Lower leg skin (tissue), 4 donors: ENCODE measurements at regions not wholly inside any gene's neighbourhood (a gene's known extent, or its start where the extent isn't known, plus 50 kb on each side); places are given as distances from the start of the nearest gene placed in this dataset.

Experiments
- DNase-seq, 2 donors: peaks; one replicate each; pipeline ENCODE4 v3.0.0-alpha.2; 2019; ENCODE audit warnings: low spot score in 2 of 2
- H3K4me3 ChIP-seq: fragments of 200-600 bp; sonication (generic); 2 replicates; pipeline ENCODE4 v1.5.1; 2017; ENCODE audit warnings: mild to moderate bottlenecking, low read depth; ENCODE audit not compliant: poor library complexity, severe bottlenecking
- CTCF ChIP-seq, 3 donors: fragments of 450-650 bp; IDR thresholded peaks; one replicate each; pipeline ENCODE4 v1.5.1; 2016; ENCODE audit warnings: antibody characterized with exemption in 3 of 3, mild to moderate bottlenecking in 3 of 3, moderate library complexity in 2 of 3
- POLR2A ChIP-seq, 2 donors: fragments of 450-650 bp; IDR thresholded peaks; one replicate each; pipeline ENCODE4 v1.6.1; 2016 to 2017; ENCODE audit warnings: antibody characterized with exemption in 2 of 2, mild to moderate bottlenecking in 1 of 2, moderate library complexity in 1 of 2
- WGBS, 2 donors: methylation state at CpG; one replicate each; pipeline ENCODE4 v1.1.5; 2018; 5-methylcytosine and 5-hydroxymethylcytosine counted together
- intact Hi-C: fragments of 100-400 bp; cut with DNase I; formaldehyde crosslinking; loops from one replicate; pipeline ENCODE4 v1.15.0; 2023; ENCODE audit warnings: low total_unique reads

GRCh38 chr3:159807137-159808040 is 181.2 kb upstream of the IL12A start:
- intact Hi-C loops, result loop anchor here (10.0 kb wide), 1 partner anchor 543 kb away; no protein-coding TSS in a partner anchor
- H3K4me3 ChIP-seq, result no peak overlapping the region
- 39 to 58% methylated on average over 3 of the region's 3 CpGs for WGBS, 2 donors
- TF ChIP-seq POLR2A (IDR thresholded peaks at IDR 0.05) (no peak), CTCF (IDR thresholded peaks at IDR 0.05) (no peak)
- DNase-seq, result no peak

- TF ChIP-seq CTCF (IDR thresholded peaks at IDR 0.05) (no peak), POLR2A (IDR thresholded peaks at IDR 0.05) (no peak)
- DNase-seq, result no peak
- H3K4me3 ChIP-seq, result no peak overlapping the region
- WGBS, 2 donors, result 41 to 53% methylated on average over 8 of the region's 8 CpGs
- intact Hi-C loops, result no loop called here
Measured at GRCh38 chr3:159813822-159814531, 174.7 kb upstream of the IL12A start.

GRCh38 chr3:159816512-159816911 is 172.1 kb upstream of the IL12A start:
- WGBS, 2 donors, result 91 to 95% methylated on average over 3 of the region's 3 CpGs
- TF ChIP-seq POLR2A (IDR thresholded peaks at IDR 0.05), result no peak
- H3K4me3 ChIP-seq, result no peak overlapping the region
- intact Hi-C loops, result no loop called here
- DNase-seq, result no peak

- intact Hi-C loops, result no loop called here
- no peak for DNase-seq
- TF ChIP-seq CTCF (IDR thresholded peaks at IDR 0.05) (no peak), POLR2A (IDR thresholded peaks at IDR 0.05) (no peak)
- no peak overlapping the region for H3K4me3 ChIP-seq
- WGBS, 2 donors, result 93 to 94% methylated on average over 6 of the region's 6 CpGs
Measured at GRCh38 chr3:159817126-159817525, 171.5 kb upstream of the IL12A start.

- 89% methylated on average over 3 of the region's 3 CpGs for WGBS, 2 donors
- TF ChIP-seq POLR2A (IDR thresholded peaks at IDR 0.05), result no peak
- TF ChIP-seq CTCF (IDR thresholded peaks at IDR 0.05), result no peak
- no peak overlapping the region for H3K4me3 ChIP-seq
- DNase-seq, result no peak
- intact Hi-C loops, result no loop called here
Measured at GRCh38 chr3:159817571-159817970, 171.1 kb upstream of the IL12A start.

GRCh38 chr3:159818399-159818798 is 170.2 kb upstream of the IL12A start:
- intact Hi-C loops, result no loop called here
- H3K4me3 ChIP-seq, result no peak overlapping the region
- TF ChIP-seq CTCF (IDR thresholded peaks at IDR 0.05) (no peak), POLR2A (IDR thresholded peaks at IDR 0.05) (no peak)
- no peak for DNase-seq
- WGBS, 2 donors, result 79 to 80% methylated on average over 3 of the region's 3 CpGs
